GM18861 (cell line): ENCODE measurements at regions not wholly inside any gene's neighbourhood (a gene's known extent, or its start where the extent isn't known, plus 50 kb on each side); places are given as distances from the start of the nearest gene placed in this dataset.
"Not testable (repeated sequence)": the region's sequence is repeated elsewhere in the genome, so short reads cannot be mapped to it uniquely, and the experiment has no call there.

Source experiments
- ATAC-seq: cut with Tn5 transposase; IDR thresholded peaks from one replicate; pipeline ENCODE4 v1.9.1; 2021; ENCODE audit not compliant: unreplicated experiment

- ATAC-seq = no peak
These were observed 119.8 kb downstream of the ZNF330 start for GRCh38 chr4:141340458-141340857.

DNA sequence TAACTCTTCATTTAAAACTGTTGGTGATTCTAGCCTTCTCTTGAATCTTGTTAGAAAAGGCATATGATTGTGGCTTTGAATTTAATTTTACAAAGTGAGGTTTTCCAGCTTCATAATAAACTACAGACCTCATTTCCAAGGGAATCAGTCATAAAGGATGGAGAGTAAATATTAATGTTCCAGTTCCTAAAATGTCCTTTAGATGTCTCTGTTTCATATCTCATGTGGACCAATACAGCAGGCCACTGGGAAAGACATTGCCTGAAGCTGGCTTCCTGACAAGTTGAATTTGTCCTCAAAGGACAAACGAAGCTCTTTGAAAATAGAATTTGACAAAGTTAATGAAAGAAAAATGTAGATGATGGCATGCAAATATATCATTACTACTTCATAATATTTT, 125.4 kb downstream of the ZNF330 start:
- ATAC-seq = no peak

DNA sequence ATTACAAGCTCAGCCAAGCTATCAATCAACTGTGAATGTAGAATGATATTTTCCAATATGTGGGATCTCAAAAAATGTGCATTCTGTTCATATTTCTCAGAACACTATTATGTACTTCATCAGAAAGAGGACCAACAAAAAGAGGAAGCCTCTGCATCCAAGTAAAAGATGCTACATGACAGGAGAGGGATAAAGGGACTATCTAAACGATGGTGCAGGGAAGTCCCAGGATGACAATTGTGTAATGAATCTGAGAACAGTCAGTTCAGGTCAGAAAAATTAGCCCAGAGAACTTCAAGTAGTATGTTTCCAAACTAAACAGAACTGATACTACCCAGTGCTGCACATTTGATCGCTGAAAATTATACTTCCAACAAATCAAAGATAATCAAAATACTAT, 127.0 kb downstream of the ZNF330 start:
- no peak for ATAC-seq

GRCh38 chr4:141348125-141348524, 127.4 kb downstream of the ZNF330 start:
- ATAC-seq = no peak

DNA sequence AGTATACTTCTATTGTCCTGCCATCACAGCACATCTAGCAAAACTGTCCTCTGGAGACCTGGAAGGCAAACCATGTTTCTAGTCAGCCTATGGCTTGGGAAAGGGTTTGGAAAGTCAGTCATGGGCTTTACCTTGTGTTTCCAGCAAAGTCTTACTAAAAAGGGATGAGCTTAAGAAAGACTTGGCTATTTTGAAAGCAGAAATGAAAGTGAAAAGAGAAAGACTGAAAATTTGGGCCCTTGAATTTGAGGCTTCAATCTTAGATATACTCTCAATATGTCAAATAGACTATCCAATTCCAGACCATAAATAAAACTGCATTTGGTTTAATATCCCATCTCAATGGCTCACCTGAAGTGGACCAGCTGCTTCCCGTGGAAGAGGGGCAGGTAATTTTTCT, 127.9 kb downstream of the ZNF330 start:
- no peak for ATAC-seq

- ATAC-seq = no peak
These were observed 128.5 kb downstream of the ZNF330 start for GRCh38 chr4:141349236-141349635.

DNA sequence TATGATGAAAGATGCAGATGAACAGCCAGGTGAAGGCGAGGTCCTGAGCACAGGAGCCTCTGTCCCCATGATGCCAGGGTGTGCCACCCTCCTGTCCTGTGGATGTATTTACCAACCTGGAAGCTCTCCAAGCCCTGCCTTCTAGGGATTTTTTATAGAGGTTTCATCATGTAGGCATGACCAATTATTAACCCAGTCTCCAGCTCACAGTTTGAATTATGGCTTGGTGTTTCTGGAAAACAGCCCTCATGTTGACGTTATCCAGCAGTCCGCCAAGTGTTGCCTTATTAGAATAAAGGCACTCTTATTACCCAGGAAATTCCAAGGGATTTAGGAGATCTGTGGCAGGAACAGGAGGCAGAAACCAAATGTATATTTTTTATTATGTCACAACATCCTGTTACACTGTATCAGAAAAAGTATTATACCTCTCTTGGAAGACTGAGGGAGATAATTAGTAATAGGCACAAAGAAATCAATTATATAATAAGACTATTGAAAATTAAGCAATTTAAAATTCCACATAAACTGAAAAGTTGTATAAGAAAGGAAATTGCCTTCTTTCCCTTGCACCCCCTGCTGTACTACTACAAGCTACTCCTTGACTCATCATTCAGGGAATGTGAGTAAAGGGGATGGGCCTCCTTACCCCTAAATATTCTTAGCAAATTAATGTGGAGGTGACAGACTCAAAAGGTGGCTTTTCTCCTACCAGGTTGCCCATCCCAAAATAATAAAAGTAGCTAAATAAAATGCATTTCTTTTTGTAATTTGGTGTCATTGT, 129.6 kb downstream of the ZNF330 start:
- no peak for ATAC-seq

DNA sequence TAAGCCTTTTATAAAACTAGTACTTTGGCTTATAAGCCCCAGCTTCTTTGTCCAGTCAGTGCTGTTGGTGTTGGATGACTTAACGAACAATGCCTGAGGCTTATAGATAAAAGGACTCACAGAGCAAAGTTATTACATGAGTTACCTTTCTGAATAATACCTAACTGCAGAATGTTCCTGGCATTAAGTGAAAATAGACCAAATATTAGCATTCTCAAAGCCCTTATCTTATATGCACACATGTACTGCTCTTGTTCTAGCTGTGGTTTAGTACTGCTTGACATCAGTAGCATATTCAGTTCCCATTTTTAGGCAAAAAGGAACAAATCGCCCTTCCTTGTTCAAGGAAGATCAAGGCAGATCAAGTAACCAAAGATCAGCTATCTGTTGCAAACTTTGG, 131.6 kb downstream of the ZNF330 start:
- ATAC-seq = no peak

DNA sequence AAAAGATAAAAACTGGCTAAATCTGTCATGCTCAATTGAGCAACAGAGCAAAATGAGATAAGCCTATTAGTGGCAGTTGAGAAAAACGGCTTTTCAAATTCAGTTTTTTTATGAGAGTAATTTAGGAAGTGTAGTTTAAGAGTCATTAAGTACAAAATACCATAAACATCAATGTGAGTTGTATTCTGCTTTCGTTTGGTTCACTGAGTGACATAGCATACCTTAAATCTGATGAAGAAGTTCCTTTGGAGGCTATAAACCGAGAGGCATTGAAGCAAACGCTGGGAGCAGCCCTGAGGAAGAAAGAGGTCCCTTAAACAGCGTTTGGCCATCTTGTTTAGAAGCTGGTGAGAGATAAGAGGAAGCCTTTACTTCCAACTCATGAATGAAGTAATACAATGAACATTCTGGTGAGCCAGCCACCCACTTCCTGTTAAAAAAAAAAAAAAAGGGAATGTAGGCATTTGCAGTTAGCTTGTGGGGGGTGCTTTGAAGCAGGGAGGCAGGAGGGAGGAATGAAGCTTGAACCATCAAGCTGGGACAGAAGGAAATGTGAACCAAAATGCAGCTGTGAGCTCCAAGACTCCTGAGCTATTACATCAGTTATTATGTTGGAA, 132.3 kb downstream of the ZNF330 start:
- ATAC-seq = no peak

DNA sequence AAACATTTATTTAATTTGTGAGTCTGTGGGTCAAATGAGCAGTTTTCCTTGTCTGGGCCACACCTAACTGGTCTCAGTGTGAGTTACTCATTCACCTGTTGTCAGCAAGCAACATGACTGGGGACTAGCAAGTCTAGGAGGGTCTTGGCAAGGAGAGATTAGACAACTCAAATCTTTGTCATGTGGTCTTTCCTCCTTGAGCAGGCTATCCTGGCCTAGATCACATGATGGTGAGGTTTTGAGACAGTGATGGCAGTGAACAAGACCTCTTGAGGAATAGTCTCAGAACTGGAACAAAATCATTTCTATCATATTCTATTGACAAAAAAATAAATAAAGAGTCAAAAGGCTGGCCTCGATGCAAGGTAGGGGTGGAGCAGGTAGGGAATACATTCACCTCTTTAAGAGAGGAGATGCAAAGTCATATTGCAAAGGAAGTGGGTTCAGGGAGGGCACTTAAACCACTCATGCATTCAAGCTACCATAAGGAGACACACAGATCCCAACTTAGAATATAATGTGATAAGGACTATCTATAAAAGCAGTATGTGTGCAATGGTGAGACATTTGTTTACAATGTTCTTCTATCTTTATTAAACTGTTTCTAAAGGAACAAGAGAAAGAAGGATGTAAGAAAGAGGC, 135.7 kb downstream of the ZNF330 start:
- ATAC-seq = no peak

- no peak for ATAC-seq
These were observed 136.3 kb downstream of the ZNF330 start for GRCh38 chr4:141356963-141357335.

GRCh38 chr4:141368241-141368640, 147.5 kb downstream of the ZNF330 start:
- not testable (repeated sequence) for ATAC-seq

GRCh38 chr4:141371206-141371605, 150.5 kb downstream of the ZNF330 start:
- ATAC-seq = no peak

DNA sequence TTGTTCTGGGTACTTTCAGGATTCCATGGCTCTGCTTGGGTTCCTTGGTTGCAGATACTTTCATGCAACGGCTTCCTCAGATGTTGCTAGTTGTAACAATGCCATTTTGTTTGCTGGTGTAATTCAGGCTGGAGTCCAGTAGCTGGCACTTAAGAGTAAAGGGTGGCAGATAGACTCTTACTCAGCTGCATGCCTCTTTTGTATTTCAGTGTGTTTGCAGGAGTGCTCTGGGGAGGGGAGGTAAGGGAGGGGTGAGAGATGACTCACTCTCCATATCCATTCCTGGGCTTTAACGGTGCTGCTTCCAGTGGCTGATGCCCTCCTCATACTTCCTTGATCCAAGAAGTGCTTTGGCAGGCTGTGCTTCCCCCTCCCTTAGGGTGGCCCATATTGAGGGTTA, 155.2 kb downstream of the ZNF330 start:
- no peak for ATAC-seq

DNA sequence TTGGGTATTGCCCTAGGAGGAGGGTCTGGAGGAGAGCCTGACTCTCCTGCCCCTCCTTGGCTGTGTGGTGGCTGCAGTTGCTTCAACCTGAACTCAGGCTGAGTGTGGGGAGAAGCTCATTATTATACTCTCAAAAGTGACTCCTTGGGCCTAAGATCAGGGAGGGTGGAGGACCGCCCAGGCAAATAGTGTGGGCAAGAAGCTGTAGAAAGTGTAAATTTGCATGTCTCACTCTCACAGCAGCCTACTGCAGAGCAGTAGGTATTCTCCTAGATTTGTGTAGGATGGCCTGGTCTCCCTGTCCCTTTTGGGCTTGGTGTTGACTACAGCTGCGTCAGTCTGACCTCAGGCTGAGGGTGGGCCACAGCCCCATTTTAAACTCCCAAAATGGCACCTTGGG, 156.1 kb downstream of the ZNF330 start:
- no peak for ATAC-seq

- no peak for ATAC-seq
These were observed 166.6 kb downstream of the ZNF330 start for GRCh38 chr4:141387299-141387698.

GRCh38 chr4:141388481-141388880, 167.8 kb downstream of the ZNF330 start:
- no peak for ATAC-seq

DNA sequence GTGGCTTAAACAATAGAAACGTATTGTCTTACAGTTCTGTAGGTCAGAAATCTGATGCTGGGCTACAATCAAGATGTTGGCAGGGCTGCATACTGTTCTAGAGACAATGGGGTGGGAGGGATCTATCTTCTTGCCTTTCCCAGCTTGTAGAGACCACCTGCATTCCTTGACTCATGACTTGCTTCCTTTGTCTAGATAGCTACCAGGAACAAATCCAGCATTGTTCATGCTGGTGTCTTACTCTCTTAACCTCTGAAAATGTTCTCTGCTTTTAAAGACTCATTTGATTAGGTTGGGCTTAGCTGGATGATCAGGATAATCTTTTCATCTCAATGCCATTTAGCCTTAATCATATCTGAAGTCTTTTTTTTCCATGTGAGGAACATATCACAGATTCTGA, 169.0 kb downstream of the ZNF330 start:
- ATAC-seq = no peak

- no peak for ATAC-seq
These were observed 169.9 kb downstream of the ZNF330 start for GRCh38 chr4:141390571-141390970.

- ATAC-seq = no peak
These were observed 170.6 kb downstream of the ZNF330 start for GRCh38 chr4:141391293-141391692.

DNA sequence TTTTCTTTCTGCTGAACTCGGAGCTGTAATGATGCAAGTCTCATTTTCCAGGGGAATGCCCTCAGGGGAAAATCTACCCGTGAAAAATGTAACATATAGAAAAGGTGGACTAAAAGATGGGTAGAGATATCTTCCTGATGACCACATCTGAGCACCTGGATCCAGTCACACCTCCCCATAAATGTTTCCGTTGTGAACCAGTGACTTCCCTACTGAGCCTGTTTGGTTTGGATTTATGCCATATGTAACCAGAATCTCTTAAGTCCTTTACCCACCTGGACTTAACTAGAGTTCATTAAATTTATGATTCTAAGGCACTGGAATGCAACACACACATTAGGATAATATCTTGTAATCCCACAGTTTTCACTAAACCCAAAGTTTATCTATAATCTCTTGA, 171.1 kb downstream of the ZNF330 start:
- no peak for ATAC-seq

GRCh38 chr4:141395246-141395830, 174.6 kb downstream of the ZNF330 start:
- no peak for ATAC-seq
